Ammon's horn (tissue), 1 donor: ENCODE measurements at regions not wholly inside any gene's neighbourhood (a gene's known extent, or its start where the extent isn't known, plus 50 kb on each side); places are given as distances from the start of the nearest gene placed in this dataset.
"Not testable (repeated sequence)": the region's sequence is repeated elsewhere in the genome, so short reads cannot be mapped to it uniquely, and the experiment has no call there.

Experiments used
- DNase-seq: peaks from one replicate; pipeline ENCODE4 v3.0.0-alpha.2; 2016; ENCODE audit warnings: low spot score

GRCh38 chr3:152581951-152582350, 253.0 kb upstream of the P2RY1 start:
- no peak for DNase-seq

- no peak for DNase-seq
Measured at GRCh38 chr3:152583963-152584362, 251.0 kb upstream of the P2RY1 start.

GRCh38 chr3:152586974-152587373, 248.0 kb upstream of the P2RY1 start:
- no peak for DNase-seq

GRCh38 chr3:152587861-152588260, 247.1 kb upstream of the P2RY1 start:
- DNase-seq: no peak

GRCh38 chr3:152589644-152590043, 245.3 kb upstream of the P2RY1 start:
- DNase-seq: no peak

- DNase-seq: no peak
Measured at GRCh38 chr3:152591515-152591914, 243.4 kb upstream of the P2RY1 start.

GRCh38 chr3:152593242-152593641, 241.7 kb upstream of the P2RY1 start:
- no peak for DNase-seq

- peak; percentile 45 for DNase-seq
Measured at GRCh38 chr3:152595975-152596821, 238.7 kb upstream of the P2RY1 start.

GRCh38 chr3:152596832-152597231, 238.1 kb upstream of the P2RY1 start:
- not testable (repeated sequence) for DNase-seq

- no peak for DNase-seq
Measured at GRCh38 chr3:152606146-152606545, 228.8 kb upstream of the P2RY1 start.

GRCh38 chr3:152607179-152607578, 227.8 kb upstream of the P2RY1 start:
- DNase-seq: no peak

- no peak for DNase-seq
Measured at GRCh38 chr3:152608696-152609594, 226.0 kb upstream of the P2RY1 start.

GRCh38 chr3:152609891-152610290, 225.0 kb upstream of the P2RY1 start:
- DNase-seq: no peak

- no peak for DNase-seq
Measured at GRCh38 chr3:152610622-152611021, 224.3 kb upstream of the P2RY1 start.

- peak; percentile 44 for DNase-seq
Measured at GRCh38 chr3:152611905-152612304, 223.0 kb upstream of the P2RY1 start.

- DNase-seq: peak; percentile 0
Measured at GRCh38 chr3:152613851-152614250, 221.1 kb upstream of the P2RY1 start.

GRCh38 chr3:152615681-152616080, 219.2 kb upstream of the P2RY1 start:
- DNase-seq: peak; percentile 0

GRCh38 chr3:152617609-152618008, 217.3 kb upstream of the P2RY1 start:
- no peak for DNase-seq

GRCh38 chr3:152618529-152618928, 216.4 kb upstream of the P2RY1 start:
- no peak for DNase-seq

GRCh38 chr3:152619691-152620090, 215.2 kb upstream of the P2RY1 start:
- no peak for DNase-seq

- DNase-seq: peak; percentile 80
Measured at GRCh38 chr3:152620395-152620794, 214.5 kb upstream of the P2RY1 start.

- peak; percentile 79 for DNase-seq
Measured at GRCh38 chr3:152621006-152621868, 213.7 kb upstream of the P2RY1 start.
